ENCODE measurements at regions not wholly inside any gene's neighbourhood (a gene's known extent, or its start where the extent isn't known, plus 50 kb on each side); places are given as distances from the start of the nearest gene placed in this dataset.
"Not testable (repeated sequence)": the region's sequence is repeated elsewhere in the genome, so short reads cannot be mapped to it uniquely, and the experiment has no call there.

GRCh38 chr3:165669967-165670366, 167.3 kb downstream of the BCHE start:
- no peak overlapping the region for H3K27ac ChIP-seq
- TF ChIP-seq, protein P1, sequence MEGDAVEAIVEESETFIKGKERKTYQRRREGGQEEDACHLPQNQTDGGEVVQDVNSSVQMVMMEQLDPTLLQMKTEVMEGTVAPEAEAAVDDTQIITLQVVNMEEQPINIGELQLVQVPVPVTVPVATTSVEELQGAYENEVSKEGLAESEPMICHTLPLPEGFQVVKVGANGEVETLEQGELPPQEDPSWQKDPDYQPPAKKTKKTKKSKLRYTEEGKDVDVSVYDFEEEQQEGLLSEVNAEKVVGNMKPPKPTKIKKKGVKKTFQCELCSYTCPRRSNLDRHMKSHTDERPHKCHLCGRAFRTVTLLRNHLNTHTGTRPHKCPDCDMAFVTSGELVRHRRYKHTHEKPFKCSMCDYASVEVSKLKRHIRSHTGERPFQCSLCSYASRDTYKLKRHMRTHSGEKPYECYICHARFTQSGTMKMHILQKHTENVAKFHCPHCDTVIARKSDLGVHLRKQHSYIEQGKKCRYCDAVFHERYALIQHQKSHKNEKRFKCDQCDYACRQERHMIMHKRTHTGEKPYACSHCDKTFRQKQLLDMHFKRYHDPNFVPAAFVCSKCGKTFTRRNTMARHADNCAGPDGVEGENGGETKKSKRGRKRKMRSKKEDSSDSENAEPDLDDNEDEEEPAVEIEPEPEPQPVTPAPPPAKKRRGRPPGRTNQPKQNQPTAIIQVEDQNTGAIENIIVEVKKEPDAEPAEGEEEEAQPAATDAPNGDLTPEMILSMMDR (conservative IDR thresholded peaks at IDR 0.05), result no peak
- no peak for TF ChIP-seq ZFX (IDR thresholded peaks at IDR 0.05)

GRCh38 chr3:165669504-165669903, 167.7 kb downstream of the BCHE start:
- TF ChIP-seq, protein P1 (conservative IDR thresholded peaks at IDR 0.05), result no peak
- TF ChIP-seq ZFX (IDR thresholded peaks at IDR 0.05), result no peak
- H3K27ac ChIP-seq, result no peak overlapping the region

- TF ChIP-seq ZFX (IDR thresholded peaks at IDR 0.05), result no peak
- TF ChIP-seq, protein P1 (conservative IDR thresholded peaks at IDR 0.05), result no peak
- no peak overlapping the region for H3K27ac ChIP-seq
Observed at GRCh38 chr3:165667676-165668075, 169.5 kb downstream of the BCHE start.

DNA sequence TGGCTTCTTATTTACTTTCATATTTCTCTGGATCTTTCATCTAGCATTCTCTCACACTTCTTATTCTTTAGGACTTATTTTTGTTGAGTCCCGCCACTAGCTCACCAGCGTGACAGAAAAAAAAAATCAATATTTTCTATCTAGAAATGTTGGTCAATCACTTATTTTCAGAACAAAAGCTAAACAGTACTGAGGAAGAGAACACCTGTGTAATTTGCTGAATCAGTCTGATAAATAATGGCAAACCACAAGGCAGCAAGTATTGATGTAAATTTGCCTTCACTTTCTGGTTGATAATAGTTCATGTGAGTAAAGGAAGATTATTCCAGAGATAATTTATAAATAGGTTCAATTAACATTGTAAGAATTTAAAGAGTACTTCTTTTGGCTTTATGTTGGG, 179.2 kb downstream of the BCHE start:
- no peak overlapping the region for H3K27ac ChIP-seq
- TF ChIP-seq, protein P1 (conservative IDR thresholded peaks at IDR 0.05), result no peak
- TF ChIP-seq ZFX (IDR thresholded peaks at IDR 0.05), result no peak

DNA sequence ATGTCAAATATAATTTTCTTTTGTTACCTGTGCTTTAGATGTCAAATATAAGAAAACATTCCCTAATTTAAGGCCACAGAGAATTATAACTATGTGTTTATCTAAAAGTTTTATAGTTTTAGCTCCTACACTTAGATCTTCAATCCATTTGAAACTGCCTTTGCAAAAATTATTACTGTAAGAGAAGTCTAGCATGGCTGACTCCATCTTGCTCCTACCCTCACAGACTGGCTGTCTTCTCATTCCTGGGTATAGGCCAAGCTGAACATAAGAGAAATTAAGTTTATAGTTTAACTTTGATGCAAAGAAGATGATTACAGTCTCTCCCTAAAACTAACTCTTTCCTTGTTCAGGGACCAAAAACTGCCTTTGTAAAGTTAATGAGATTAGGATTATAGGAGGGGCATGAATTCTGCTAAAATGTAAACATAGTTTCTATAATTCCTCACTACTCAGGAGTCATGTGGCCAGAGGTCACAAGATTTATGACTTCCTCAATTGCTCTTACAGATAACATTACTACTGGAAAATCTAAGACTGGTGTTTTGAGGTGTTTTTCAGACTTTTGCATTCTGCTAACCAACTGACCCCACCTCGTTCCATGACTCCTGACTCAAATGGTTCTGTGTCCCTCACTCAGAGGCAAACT, 184.0 kb downstream of the BCHE start:
- TF ChIP-seq, protein P1 (conservative IDR thresholded peaks at IDR 0.05), result no peak
- no peak for TF ChIP-seq ZFX (IDR thresholded peaks at IDR 0.05)
- no peak overlapping the region for H3K27ac ChIP-seq

- not testable (repeated sequence) for H3K27ac ChIP-seq
Observed at GRCh38 chr3:165649282-165649681, 187.9 kb downstream of the BCHE start.

- H3K27ac ChIP-seq, result no peak overlapping the region
- TF ChIP-seq ZFX (IDR thresholded peaks at IDR 0.05), result no peak
Observed at GRCh38 chr3:165645191-165645590, 192.0 kb downstream of the BCHE start.

- TF ChIP-seq, protein P1 (conservative IDR thresholded peaks at IDR 0.05), result no peak
- no peak for TF ChIP-seq ZFX (IDR thresholded peaks at IDR 0.05)
- no peak overlapping the region for H3K27ac ChIP-seq
Observed at GRCh38 chr3:165644331-165644730, 192.9 kb downstream of the BCHE start.
